SK-N-SH (cell line): ENCODE measurements at regions not wholly inside any gene's neighbourhood (a gene's known extent, or its start where the extent isn't known, plus 50 kb on each side); places are given as distances from the start of the nearest gene placed in this dataset.

Experiments
- CTCF ChIA-PET: fragments of 300-600, 350-600 bp; formaldehyde crosslinking; extraction: SDS; loops from one replicate; lab custom pipeline; 2021; lab: Yijun Ruan, JAX
- POLR2A ChIA-PET: fragments of 350-600 bp; sonication (Branson Sonifier 250); formaldehyde crosslinking; extraction: SDS; loops from one replicate; lab custom pipeline; 2020; ENCODE audit warnings: antibody characterized with exemption, inconsistent platforms; lab: Yijun Ruan, JAX
- DNase-seq: peaks from one replicate; pipeline ENCODE4 v3.0.0; 2012
- H2AFZ ChIP-seq: fragments of 200-600 bp; sonication (generic); 2 replicates; pipeline ENCODE4 v1.8.1; 2016; ENCODE audit warnings: antibody characterized with exemption, mild to moderate bottlenecking, low read depth
- H3F3A ChIP-seq: fragments of 200-600 bp; sonication (generic); replicated peaks from 2 replicates; pipeline ENCODE3; 2016; ENCODE audit warnings: antibody characterized with exemption, mild to moderate bottlenecking; ENCODE audit not compliant: insufficient read depth
- H3K27ac ChIP-seq, 2 experiments: fragments of 200-500 bp in 1 of 2; fragments of 200-600 bp in 1 of 2; sonication (Bioruptor generic) in 1 of 2; sonication (generic), shearing (Covaris generic) in 1 of 2; 2 replicates each; pipeline versions ENCODE4 v1.5.1 to v1.6.1; 2014 to 2016; ENCODE audit warnings: low read depth in 2 of 2, inconsistent platforms in 1 of 2, low read length in 1 of 2, mild to moderate bottlenecking in 1 of 2, mixed read lengths in 1 of 2
- H3K27me3 ChIP-seq: fragments of 200-600 bp; sonication (generic), shearing (Covaris generic); 2 replicates; pipeline ENCODE4 v1.6.1; 2016; ENCODE audit warnings: mixed run types; ENCODE audit not compliant: insufficient read depth
- H3K36me3 ChIP-seq, 2 experiments: fragments of 200-500 bp in 1 of 2; fragments of 200-600 bp in 1 of 2; sonication (Bioruptor generic) in 1 of 2; sonication (generic) in 1 of 2; replicated peaks in 1 of 2; 2 replicates each; pipeline versions ENCODE3 to v1.5.1; 2014 to 2016; ENCODE audit warnings: low read length in 1 of 2, mild to moderate bottlenecking in 1 of 2; ENCODE audit not compliant: insufficient read depth in 2 of 2, control insufficient read depth in 1 of 2
- H3K4me1 ChIP-seq, 2 experiments: fragments of 200-500 bp in 1 of 2; fragments of 200-600 bp in 1 of 2; sonication (Bioruptor generic) in 1 of 2; sonication (generic), shearing (Covaris generic) in 1 of 2; 2 replicates each; pipeline versions ENCODE4 v1.5.1 to v1.6.1; 2014 to 2016; ENCODE audit warnings: low read depth in 1 of 2, low read length in 1 of 2, mixed run types in 1 of 2; ENCODE audit not compliant: insufficient read depth in 2 of 2, control insufficient read depth in 1 of 2
- H3K4me2 ChIP-seq: fragments of 200-600 bp; sonication (generic), shearing (Covaris generic); 2 replicates; pipeline ENCODE4 v1.6.1; 2017; ENCODE audit warnings: mixed run types
- H3K4me3 ChIP-seq, 2 experiments: fragments of 200-500 bp in 1 of 2; fragments of 200-600 bp in 1 of 2; sonication (Bioruptor generic) in 1 of 2; sonication (generic), shearing (Covaris generic) in 1 of 2; 2 replicates each; pipeline versions ENCODE4 v1.5.1 to v1.8.1; 2014 to 2016; ENCODE audit warnings: low read depth in 2 of 2, inconsistent platforms in 1 of 2, low read length in 1 of 2, mild to moderate bottlenecking in 1 of 2, mixed read lengths in 1 of 2, moderate library complexity in 1 of 2
- H3K79me2 ChIP-seq: fragments of 200-600 bp; sonication (generic); 2 replicates; pipeline ENCODE4 v1.8.1; 2017; ENCODE audit warnings: mild to moderate bottlenecking; ENCODE audit not compliant: insufficient read depth
- H3K9ac ChIP-seq: fragments of 200-600 bp; sonication (generic); 2 replicates; pipeline ENCODE4 v1.6.1; 2017; ENCODE audit warnings: mixed run types
- H3K9me2 ChIP-seq: fragments of 200-600 bp; sonication (generic); 2 replicates; pipeline ENCODE4 v1.6.1; 2017; ENCODE audit warnings: mixed run types
- H3K9me3 ChIP-seq: fragments of 200-600 bp; sonication (generic); 2 replicates; pipeline ENCODE4 v1.6.1; 2017; ENCODE audit warnings: mixed run types, mild to moderate bottlenecking, moderate library complexity
- H4K20me1 ChIP-seq: fragments of 200-600 bp; sonication (generic); 2 replicates; pipeline ENCODE4 v1.6.1; 2017; ENCODE audit warnings: mild to moderate bottlenecking, mixed run types; ENCODE audit not compliant: insufficient read depth
- CHD2 ChIP-seq: fragments of 150-350 bp; IDR thresholded peaks from 2 replicates; pipeline ENCODE4 v1.6.1; 2018; ENCODE audit warnings: low read length; ENCODE audit not compliant: partially characterized antibody
- ELF1 ChIP-seq: IDR thresholded peaks from 2 replicates; pipeline ENCODE4 v1.4.0; 2012
- EP300 ChIP-seq, 2 experiments: IDR thresholded peaks; 2 replicates each; pipeline versions ENCODE4 v1.4.0 to v1.6.1; 2012; ENCODE audit warnings: borderline replicate concordance in 1 of 2, low read depth in 1 of 2, low read length in 1 of 2
- EZH2phosphoT487 ChIP-seq: fragments of 200-600 bp; sonication (generic); IDR thresholded peaks from 2 replicates; pipeline ENCODE4 v1.6.1; 2017; ENCODE audit warnings: low read depth, mixed run types, mild to moderate bottlenecking, antibody characterized with exemption, moderate library complexity, borderline replicate concordance
- FOSL2 ChIP-seq: IDR thresholded peaks from 2 replicates; pipeline ENCODE4 v1.4.0; 2012; ENCODE audit warnings: low read depth, mild to moderate bottlenecking, moderate library complexity, borderline replicate concordance
- GATA2 ChIP-seq: sonication (generic); formaldehyde crosslinking; IDR thresholded peaks from 2 replicates; pipeline ENCODE4 v1.5.0; 2020; ENCODE audit warnings: mild to moderate bottlenecking, missing genetic modification reagents
- RCOR1 ChIP-seq: fragments of 150-350 bp; IDR thresholded peaks from 2 replicates; pipeline ENCODE4 v1.6.1; 2017; ENCODE audit warnings: antibody characterized with exemption, low read length
- RFX5 ChIP-seq: IDR thresholded peaks from 2 replicates; pipeline ENCODE4 v1.6.1; 2012; ENCODE audit warnings: mild to moderate bottlenecking, improper control_type of control experiment, low read length
- RXRA ChIP-seq: IDR thresholded peaks from 2 replicates; pipeline ENCODE4 v1.4.0; 2012; ENCODE audit warnings: low read depth, mild to moderate bottlenecking, borderline replicate concordance
- SMC3 ChIP-seq: IDR thresholded peaks from 2 replicates; pipeline ENCODE4 v1.6.1; 2012; ENCODE audit warnings: low read depth, low read length, improper control_type of control experiment
- TEAD4 ChIP-seq: IDR thresholded peaks from 2 replicates; pipeline ENCODE4 v1.4.0; 2012; ENCODE audit warnings: mild to moderate bottlenecking, borderline replicate concordance; ENCODE audit not compliant: insufficient read depth
- WGBS: methylation state at CpG from one replicate; pipeline ENCODE4 v1.1.6; 2017; ENCODE audit warnings: low lambda C conversion rate; 5-methylcytosine and 5-hydroxymethylcytosine counted together
- TF ChIP-seq, protein P1 (sequence below): IDR thresholded peaks from 2 replicates; pipeline ENCODE4 v1.4.0; 2012; ENCODE audit warnings: low read depth, borderline replicate concordance
- TF ChIP-seq, protein P2 (sequence below): IDR thresholded peaks from 2 replicates; pipeline ENCODE4 v1.6.1; 2012; ENCODE audit warnings: mild to moderate bottlenecking, low read depth, low read length, moderate library complexity
- TF ChIP-seq, protein P3 (sequence below): fragments of 150-350 bp; IDR thresholded peaks from 2 replicates; pipeline ENCODE4 v1.6.1; 2017; ENCODE audit warnings: antibody characterized with exemption, low read length, low read depth, borderline replicate concordance
- TF ChIP-seq, protein P4 (sequence below): fragments of 200-600 bp; sonication (generic); IDR thresholded peaks from 2 replicates; pipeline ENCODE4 v1.6.1; 2017; ENCODE audit warnings: antibody characterized with exemption, mild to moderate bottlenecking, moderate library complexity
- TF ChIP-seq, protein P5 (sequence below): IDR thresholded peaks from 2 replicates; pipeline ENCODE4 v1.4.0; 2012; ENCODE audit warnings: low read depth, borderline replicate concordance

DNA sequence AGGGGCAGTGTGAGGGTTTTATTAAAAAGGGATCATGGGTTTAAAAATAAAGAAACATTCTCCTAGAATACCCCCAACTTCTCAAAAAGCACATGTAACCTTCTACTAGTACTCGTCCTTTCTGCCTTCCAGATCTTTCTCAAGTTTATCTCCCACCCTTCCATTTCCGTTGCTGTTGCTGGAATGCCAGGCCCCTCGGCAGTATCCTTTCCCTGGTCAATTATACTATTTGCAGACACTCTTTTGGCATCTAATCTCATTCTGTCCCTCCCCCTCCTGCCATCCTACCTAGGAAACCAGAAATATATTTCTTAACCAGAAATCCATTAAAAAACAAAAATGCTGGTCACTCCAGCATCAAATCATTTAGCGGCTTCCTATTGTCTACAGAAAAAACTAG lies 198.2 kb upstream of the ATP2B1 start:
- H3K36me3 ChIP-seq, result no peaks in the 10 kb centered on the region
- peak; percentile 32 for TF ChIP-seq CHD2
- TF ChIP-seq, protein P1, sequence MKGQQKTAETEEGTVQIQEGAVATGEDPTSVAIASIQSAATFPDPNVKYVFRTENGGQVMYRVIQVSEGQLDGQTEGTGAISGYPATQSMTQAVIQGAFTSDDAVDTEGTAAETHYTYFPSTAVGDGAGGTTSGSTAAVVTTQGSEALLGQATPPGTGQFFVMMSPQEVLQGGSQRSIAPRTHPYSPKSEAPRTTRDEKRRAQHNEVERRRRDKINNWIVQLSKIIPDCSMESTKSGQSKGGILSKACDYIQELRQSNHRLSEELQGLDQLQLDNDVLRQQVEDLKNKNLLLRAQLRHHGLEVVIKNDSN, result no peak
- TF ChIP-seq RFX5, result no peak
- TF ChIP-seq EP300 (IDR thresholded peaks at IDR 0.05; ENCODE audit: borderline replicate concordance in 1 of 2, low read depth in 1 of 2, low read length in 1 of 2), result peak in 1 of 2 experiments; percentile 75; a peak in 1 of 4 replicates
- peak; percentile 71; the same call in 1 of the 2 replicates for TF ChIP-seq RCOR1
- peak; percentile 46; the same call in 1 of the 2 replicates for TF ChIP-seq GATA2 (CRISPR knock-in tag)
- H3K79me2 ChIP-seq, result no peaks in the 10 kb centered on the region
- no peaks in the 10 kb centered on the region for H4K20me1 ChIP-seq
- ChIA-PET POLR2A (no interaction called here), CTCF (interaction anchor here (0.8 kb wide), 1 partner anchor 10 kb away, joined by 3 read pairs; no protein-coding TSS in a partner anchor)
- no peak overlapping the region for H3K4me3 ChIP-seq
- no peaks in the 10 kb centered on the region for H3K9me2 ChIP-seq
- H3F3A ChIP-seq, result no peaks in the 10 kb centered on the region
- H3K27me3 ChIP-seq, result no peaks in the 10 kb centered on the region
- WGBS, result 59% methylated on average over 4 of the region's 4 CpGs
- H2AFZ ChIP-seq, result no peak overlapping the region
- no peak overlapping the region for H3K4me2 ChIP-seq
- H3K4me1 ChIP-seq, result peaks cover 0 to 7% of the 10 kb centered on the region in 2 experiments; a peak in 2 of 4 replicates
- no peak overlapping the region for H3K9ac ChIP-seq
- no peaks in the 10 kb centered on the region for H3K9me3 ChIP-seq
- H3K27ac ChIP-seq, result peak overlapping the region in 1 of 2 experiments; percentile 28; a peak in 2 of 4 replicates
- DNase-seq, result peak; percentile 38

DNA sequence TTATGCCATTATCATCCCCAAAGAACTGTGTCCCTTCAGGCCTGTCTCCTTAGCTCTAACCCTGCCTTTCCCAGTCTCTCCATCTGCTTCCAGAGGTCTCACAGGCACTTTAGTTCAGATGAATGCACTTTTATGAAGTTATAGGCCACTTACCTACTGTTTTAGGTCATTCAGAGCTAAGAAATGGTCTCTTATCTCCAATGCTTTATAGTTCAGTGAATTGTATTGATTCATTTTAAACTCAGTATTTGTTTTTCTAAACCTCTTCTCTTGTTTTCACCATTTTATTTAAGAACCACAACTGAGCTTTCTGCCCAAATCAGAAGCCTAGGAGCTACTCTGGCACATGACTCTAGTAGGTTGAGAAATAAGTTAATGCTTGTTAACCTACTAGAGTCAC lies 197.5 kb upstream of the ATP2B1 start:
- Histone ChIP-seq H3K9me3 (no peaks in the 10 kb centered on the region), H3K79me2 (no peaks in the 10 kb centered on the region), H3K9ac (no peak overlapping the region), H3K4me3 (no peak overlapping the region), H3K36me3 (no peaks in the 10 kb centered on the region), H3K4me1 (peaks cover 0 to 7% of the 10 kb centered on the region in 2 experiments; a peak in 2 of 4 replicates), H3K27ac (no peak overlapping the region), H3K9me2 (no peaks in the 10 kb centered on the region), H3F3A (no peaks in the 10 kb centered on the region), H4K20me1 (no peaks in the 10 kb centered on the region), H3K4me2 (no peak overlapping the region), H3K27me3 (no peaks in the 10 kb centered on the region), H2AFZ (no peak overlapping the region)
- TF ChIP-seq RXRA, result no peak
- TF ChIP-seq CHD2, result no peak
- TF ChIP-seq, protein P2, sequence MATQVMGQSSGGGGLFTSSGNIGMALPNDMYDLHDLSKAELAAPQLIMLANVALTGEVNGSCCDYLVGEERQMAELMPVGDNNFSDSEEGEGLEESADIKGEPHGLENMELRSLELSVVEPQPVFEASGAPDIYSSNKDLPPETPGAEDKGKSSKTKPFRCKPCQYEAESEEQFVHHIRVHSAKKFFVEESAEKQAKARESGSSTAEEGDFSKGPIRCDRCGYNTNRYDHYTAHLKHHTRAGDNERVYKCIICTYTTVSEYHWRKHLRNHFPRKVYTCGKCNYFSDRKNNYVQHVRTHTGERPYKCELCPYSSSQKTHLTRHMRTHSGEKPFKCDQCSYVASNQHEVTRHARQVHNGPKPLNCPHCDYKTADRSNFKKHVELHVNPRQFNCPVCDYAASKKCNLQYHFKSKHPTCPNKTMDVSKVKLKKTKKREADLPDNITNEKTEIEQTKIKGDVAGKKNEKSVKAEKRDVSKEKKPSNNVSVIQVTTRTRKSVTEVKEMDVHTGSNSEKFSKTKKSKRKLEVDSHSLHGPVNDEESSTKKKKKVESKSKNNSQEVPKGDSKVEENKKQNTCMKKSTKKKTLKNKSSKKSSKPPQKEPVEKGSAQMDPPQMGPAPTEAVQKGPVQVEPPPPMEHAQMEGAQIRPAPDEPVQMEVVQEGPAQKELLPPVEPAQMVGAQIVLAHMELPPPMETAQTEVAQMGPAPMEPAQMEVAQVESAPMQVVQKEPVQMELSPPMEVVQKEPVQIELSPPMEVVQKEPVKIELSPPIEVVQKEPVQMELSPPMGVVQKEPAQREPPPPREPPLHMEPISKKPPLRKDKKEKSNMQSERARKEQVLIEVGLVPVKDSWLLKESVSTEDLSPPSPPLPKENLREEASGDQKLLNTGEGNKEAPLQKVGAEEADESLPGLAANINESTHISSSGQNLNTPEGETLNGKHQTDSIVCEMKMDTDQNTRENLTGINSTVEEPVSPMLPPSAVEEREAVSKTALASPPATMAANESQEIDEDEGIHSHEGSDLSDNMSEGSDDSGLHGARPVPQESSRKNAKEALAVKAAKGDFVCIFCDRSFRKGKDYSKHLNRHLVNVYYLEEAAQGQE, result no peak
- TF ChIP-seq SMC3, result no peak
- no peak for TF ChIP-seq EZH2phosphoT487
- TF ChIP-seq TEAD4, result no peak
- no peak for TF ChIP-seq ELF1
- TF ChIP-seq, protein P3, sequence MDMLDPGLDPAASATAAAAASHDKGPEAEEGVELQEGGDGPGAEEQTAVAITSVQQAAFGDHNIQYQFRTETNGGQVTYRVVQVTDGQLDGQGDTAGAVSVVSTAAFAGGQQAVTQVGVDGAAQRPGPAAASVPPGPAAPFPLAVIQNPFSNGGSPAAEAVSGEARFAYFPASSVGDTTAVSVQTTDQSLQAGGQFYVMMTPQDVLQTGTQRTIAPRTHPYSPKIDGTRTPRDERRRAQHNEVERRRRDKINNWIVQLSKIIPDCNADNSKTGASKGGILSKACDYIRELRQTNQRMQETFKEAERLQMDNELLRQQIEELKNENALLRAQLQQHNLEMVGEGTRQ, result no peak
- TF ChIP-seq, protein P4, sequence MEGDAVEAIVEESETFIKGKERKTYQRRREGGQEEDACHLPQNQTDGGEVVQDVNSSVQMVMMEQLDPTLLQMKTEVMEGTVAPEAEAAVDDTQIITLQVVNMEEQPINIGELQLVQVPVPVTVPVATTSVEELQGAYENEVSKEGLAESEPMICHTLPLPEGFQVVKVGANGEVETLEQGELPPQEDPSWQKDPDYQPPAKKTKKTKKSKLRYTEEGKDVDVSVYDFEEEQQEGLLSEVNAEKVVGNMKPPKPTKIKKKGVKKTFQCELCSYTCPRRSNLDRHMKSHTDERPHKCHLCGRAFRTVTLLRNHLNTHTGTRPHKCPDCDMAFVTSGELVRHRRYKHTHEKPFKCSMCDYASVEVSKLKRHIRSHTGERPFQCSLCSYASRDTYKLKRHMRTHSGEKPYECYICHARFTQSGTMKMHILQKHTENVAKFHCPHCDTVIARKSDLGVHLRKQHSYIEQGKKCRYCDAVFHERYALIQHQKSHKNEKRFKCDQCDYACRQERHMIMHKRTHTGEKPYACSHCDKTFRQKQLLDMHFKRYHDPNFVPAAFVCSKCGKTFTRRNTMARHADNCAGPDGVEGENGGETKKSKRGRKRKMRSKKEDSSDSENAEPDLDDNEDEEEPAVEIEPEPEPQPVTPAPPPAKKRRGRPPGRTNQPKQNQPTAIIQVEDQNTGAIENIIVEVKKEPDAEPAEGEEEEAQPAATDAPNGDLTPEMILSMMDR, result no peak
- TF ChIP-seq GATA2 (CRISPR knock-in tag), result no peak
- TF ChIP-seq, protein P5, sequence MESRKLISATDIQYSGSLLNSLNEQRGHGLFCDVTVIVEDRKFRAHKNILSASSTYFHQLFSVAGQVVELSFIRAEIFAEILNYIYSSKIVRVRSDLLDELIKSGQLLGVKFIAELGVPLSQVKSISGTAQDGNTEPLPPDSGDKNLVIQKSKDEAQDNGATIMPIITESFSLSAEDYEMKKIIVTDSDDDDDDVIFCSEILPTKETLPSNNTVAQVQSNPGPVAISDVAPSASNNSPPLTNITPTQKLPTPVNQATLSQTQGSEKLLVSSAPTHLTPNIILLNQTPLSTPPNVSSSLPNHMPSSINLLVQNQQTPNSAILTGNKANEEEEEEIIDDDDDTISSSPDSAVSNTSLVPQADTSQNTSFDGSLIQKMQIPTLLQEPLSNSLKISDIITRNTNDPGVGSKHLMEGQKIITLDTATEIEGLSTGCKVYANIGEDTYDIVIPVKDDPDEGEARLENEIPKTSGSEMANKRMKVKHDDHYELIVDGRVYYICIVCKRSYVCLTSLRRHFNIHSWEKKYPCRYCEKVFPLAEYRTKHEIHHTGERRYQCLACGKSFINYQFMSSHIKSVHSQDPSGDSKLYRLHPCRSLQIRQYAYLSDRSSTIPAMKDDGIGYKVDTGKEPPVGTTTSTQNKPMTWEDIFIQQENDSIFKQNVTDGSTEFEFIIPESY, result no peak
- TF ChIP-seq FOSL2, result no peak
- ChIA-PET POLR2A (no interaction called here), CTCF (no interaction called here)
- no peak for DNase-seq
